Stomach (tissue), 4 donors: ENCODE measurements at regions not wholly inside any gene's neighbourhood (a gene's known extent, or its start where the extent isn't known, plus 50 kb on each side); places are given as distances from the start of the nearest gene placed in this dataset.

Source experiments
- EP300 ChIP-seq: sonication (generic); formaldehyde crosslinking; IDR thresholded peaks from one replicate; pipeline ENCODE4 v1.6.1; 2017; ENCODE audit warnings: antibody characterized with exemption
- POLR2A ChIP-seq, 4 donors: fragments of 450-650 bp; IDR thresholded peaks; one replicate each; pipeline ENCODE4 v1.6.1; 2016; ENCODE audit warnings: antibody characterized with exemption in 4 of 4, control low read depth in 2 of 4, mild to moderate bottlenecking in 1 of 4, moderate library complexity in 1 of 4

GRCh38 chr2:2671826-2672225, 340.8 kb upstream of the MYT1L start:
- no peak for TF ChIP-seq EP300
- TF ChIP-seq POLR2A (IDR thresholded peaks at IDR 0.05): no peak
